RPMI7951 (cell line): ENCODE measurements at regions not wholly inside any gene's neighbourhood (a gene's known extent, or its start where the extent isn't known, plus 50 kb on each side); places are given as distances from the start of the nearest gene placed in this dataset.

Source experiments
- DNase-seq: peaks from one replicate; pipeline ENCODE4 v3.0.0-alpha.2; 2012; ENCODE audit warnings: low read depth

DNA sequence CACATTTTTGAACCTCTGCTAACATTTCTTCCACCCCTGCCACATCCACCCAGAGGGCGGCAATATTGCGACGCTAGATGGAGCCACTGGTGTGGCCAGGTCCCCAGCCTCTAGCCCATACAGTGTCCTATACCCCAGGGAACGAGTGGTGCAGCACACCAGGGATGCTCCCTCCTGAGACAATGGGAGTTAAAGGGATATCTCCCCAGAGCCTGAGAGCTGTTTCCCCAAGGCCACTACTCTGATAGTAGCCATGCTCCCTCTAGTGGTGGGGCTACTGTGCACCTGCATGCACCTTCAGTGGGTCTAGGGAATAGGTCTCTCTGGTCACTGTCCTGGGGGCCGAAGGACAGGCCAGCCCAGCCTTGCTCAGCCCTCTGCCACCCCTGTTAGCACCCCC lies 336.4 kb upstream of the FSHR start:
- DNase-seq: no peak

- no peak for DNase-seq
These were observed 332.8 kb upstream of the FSHR start for GRCh38 chr2:49487139-49487538.

DNA sequence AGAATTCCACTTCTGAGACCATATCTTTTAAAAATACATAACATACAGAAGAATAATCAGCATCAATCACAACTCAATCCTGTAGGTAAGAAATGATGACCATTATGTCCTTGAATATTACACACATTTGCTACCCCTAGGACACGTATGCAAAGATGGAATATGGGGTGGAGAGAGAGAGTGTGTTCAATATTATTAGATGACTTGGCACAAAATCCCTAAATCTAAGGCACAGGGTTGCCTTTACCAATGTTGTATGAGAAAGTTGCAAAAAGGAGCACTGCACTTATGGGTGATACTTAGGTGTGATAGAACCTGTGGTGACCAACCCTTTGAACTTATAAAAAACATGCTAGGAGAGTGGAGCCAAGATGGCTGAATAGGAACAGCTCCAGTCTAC lies 326.2 kb upstream of the FSHR start:
- DNase-seq: no peak

- DNase-seq: no peak
These were observed 311.0 kb upstream of the FSHR start for GRCh38 chr2:49465157-49465831.

- no peak for DNase-seq
These were observed 305.1 kb upstream of the FSHR start for GRCh38 chr2:49459314-49459993.

GRCh38 chr2:49444005-49444404 lies 289.7 kb upstream of the FSHR start:
- no peak for DNase-seq

GRCh38 chr2:49426996-49427395 lies 272.7 kb upstream of the FSHR start:
- DNase-seq: no peak

DNA sequence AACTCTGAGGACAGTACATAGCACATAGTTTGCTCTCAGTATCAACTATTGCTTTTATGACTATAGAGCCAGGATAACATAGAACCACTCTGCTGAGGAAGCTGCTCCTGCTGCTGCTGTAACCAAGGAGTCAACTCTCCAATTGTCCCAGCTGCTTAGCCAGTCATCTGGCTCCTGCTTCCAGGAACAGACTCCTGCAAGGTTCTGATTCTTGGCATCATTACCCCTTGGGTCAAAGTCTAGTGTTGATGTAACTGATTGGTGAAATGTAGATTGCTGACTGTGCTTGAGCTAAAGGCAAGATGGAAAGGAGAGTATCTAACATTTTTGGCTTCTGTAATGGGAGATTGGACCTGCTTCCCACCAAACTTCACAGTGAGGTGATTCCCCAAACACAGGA lies 261.9 kb upstream of the FSHR start:
- no peak for DNase-seq

GRCh38 chr2:49404108-49404507 lies 249.8 kb upstream of the FSHR start:
- no peak for DNase-seq

DNA sequence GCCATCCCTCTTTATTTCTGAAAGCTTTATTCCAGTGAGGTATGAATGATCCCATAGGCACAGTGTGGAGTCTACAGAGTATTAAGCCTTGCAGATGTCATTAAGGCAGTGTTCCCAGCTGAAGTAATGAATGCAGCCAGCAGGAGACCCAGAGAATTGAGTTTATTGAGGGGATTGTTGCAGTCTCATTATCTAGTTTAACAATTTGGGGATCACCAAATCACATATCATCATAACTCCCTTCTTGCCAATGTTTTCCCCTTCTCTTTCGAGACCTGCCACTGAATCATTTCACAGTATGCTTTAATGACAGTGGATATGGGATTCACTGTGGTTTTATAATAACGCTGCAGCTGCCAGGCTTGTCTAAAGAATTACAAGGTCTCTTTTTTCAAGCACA lies 249.3 kb upstream of the FSHR start:
- no peak for DNase-seq

DNA sequence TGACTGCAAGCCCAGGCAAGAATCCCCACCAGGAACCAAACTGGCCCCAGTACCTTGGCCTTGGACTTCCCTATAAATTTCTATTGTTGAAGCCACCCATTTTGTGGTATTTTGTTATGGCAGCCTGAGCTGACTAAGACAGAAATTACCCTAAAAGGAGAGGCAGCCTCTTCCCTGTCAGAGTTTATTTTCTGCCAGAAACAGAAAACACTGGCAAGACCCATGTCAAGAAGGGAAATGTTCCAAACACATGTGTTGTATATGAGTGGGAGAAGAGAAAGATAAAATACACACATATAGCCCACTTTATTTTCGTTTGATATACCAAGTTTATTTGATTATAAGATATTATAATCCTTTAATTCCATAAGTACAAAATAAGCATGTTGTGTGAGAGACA lies 225.1 kb upstream of the FSHR start:
- no peak for DNase-seq

- DNase-seq: no peak
These were observed 216.9 kb upstream of the FSHR start for GRCh38 chr2:49371128-49371701.

- DNase-seq: no peak
These were observed 215.3 kb upstream of the FSHR start for GRCh38 chr2:49369650-49370049.

DNA sequence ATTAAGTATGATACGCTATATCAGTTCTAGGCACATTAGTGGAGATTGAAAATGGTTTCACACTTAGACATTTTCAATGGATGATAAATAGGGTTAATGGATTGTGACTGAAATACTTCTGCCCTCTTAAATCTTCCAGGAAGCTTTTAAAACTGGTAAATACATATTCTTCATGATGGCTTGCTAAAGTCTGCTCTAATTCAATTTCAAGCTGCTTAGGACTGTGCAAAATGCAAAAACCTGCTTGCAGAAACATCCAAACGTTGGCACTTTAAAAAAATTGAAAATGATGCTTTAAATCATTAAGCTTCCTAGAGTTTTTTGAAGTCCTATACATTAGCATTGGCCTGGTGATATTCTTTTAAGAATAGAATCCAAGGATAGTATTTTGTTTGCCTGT lies 214.8 kb upstream of the FSHR start:
- no peak for DNase-seq

GRCh38 chr2:49367003-49367402 lies 212.7 kb upstream of the FSHR start:
- DNase-seq: no peak

DNA sequence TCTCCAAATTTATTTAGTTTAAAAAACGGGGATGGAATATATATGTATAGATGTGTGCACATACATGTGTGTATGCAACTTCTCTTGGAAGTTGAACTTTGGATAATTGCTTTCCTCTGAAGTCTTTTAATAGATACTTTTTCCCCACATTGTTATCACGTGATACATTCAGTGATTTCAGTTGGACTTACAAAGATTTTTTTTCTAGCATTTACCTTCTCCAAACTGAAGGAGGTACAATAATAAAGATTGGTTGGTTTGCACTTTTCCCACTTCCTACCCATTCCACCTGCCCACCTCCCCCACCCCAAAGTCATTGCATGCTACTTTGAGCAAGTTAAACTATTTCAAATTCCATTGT lies 206.1 kb upstream of the FSHR start:
- DNase-seq: no peak

DNA sequence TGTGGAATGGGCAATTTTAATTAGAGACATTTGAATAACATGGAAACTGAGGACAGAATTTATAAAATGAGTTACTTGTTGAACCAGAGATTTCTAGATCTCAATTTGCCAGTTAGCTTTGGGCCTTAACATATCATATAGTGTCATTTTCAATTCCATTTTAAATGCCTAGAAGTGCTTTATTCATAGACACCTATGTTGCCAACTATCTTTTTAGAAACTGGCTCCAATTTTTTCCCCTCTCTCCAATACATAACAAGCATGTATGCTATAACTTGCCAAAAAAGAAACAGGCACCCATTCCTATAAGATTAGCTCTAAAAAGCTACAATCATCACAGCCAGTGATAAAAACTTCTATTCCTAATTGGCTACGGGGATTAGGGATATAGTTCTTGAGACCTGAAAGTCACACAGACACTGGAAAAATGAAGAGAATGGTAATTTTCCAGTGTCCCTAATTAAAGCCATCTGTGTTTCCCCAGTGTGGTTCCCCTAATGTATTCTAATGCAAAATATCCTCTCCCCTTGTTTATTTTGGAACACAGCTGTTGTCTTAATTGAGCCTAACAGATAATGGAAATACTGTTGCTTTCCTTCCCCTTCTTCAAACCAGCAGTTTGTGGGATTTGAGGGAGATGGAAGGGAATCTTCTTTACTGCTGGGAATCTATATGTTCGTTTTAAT lies 205.5 kb upstream of the FSHR start:
- no peak for DNase-seq

DNA sequence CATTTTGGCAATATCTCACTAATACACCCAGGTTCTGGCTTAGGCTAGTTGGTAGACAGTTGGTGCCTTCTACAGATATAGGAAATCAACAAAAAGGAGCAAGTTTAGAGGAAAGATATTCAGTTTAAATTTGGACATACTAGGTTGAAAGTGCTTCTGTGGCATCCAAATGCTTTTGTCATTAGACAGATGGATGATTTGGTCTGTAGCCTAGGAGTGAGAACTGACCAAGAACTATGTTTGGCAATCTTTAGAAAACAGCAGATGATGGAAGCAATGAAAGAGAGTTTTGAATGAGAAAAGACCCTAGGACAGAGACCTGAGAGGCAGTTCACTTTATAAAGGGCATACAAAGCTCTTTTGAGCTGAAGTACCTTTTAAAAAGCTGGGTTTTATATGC lies 201.3 kb upstream of the FSHR start:
- DNase-seq: no peak

DNA sequence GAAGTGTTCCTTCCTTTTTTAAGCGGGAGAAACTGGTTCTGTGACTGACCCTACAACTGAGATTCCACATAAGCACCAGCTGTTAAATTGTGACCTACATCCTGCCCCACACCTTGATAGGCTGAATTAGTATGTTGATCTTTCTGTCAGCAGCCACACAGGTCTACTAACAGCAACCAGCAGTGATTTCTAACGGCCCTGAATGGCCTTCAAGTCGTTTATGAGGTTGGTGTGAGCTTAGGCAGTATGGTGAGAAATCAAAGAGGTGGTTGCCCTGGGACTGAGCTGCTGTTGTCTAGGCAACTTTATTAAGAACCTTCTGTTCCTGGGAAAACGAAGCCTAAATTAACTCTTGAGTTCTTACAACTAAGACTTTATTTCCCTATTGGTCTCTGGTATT lies 197.2 kb upstream of the FSHR start:
- DNase-seq: no peak

DNA sequence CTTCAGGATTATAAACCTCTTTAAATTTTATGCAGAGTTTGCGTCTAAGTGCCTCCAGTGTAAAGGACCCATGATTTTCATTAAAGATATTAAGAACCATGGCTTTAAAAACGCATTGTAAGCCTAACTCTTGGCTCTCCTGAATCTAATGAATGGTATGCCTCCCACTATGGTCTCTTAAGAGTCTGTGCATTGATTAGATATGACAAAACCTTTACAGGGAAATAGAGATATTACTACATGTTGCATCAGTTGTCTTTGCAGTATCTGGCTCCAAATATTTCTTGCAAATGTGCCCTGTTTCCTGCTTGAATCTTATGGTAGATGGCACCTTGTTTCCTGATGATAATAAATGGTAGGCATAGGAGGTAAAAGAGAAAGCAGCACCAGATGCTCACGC lies 189.3 kb upstream of the FSHR start:
- no peak for DNase-seq

DNA sequence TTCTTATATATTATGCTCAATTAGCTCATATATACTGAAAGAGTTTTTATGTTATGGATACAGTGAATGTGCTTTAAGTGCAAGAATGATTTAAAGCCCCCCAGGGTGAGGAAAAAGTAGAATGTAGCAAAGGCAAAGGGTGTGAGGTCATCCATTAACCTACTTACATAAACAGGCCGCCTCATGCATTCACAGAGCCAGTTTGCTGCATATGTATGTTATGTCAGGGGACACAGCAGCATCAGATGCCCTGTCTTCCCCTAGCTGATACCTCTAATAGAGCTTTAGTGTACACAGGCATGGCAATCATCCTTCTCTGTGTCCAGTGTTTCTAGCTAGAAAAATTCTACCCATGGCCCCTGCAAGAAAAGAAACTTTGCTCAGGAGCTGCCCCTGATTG lies 187.8 kb upstream of the FSHR start:
- no peak for DNase-seq

DNA sequence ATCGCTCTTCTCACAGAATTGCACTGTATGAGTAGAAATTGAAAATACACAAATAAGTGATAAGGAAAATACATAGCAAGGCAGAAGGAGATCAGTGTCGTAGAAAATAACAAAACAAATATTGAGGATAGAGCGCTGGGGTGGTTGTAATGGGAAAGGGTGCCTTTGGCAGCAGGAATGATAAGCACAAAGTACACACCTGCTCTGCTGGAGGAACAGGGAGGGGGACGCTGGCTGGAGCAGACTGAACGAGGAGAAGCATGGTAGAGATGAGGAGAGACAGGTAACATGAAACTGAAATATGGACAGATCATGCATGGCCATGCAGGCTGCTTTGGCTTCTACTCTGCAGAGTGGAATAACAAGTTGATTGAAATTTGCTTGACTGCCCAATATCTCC lies 181.2 kb upstream of the FSHR start:
- no peak for DNase-seq

GRCh38 chr2:49332415-49332814 lies 178.1 kb upstream of the FSHR start:
- no peak for DNase-seq
